ENCODE measurements at regions not wholly inside any gene's neighbourhood (a gene's known extent, or its start where the extent isn't known, plus 50 kb on each side); places are given as distances from the start of the nearest gene placed in this dataset.
"Not testable (repeated sequence)": the region's sequence is repeated elsewhere in the genome, so short reads cannot be mapped to it uniquely, and the experiment has no call there.

DNA sequence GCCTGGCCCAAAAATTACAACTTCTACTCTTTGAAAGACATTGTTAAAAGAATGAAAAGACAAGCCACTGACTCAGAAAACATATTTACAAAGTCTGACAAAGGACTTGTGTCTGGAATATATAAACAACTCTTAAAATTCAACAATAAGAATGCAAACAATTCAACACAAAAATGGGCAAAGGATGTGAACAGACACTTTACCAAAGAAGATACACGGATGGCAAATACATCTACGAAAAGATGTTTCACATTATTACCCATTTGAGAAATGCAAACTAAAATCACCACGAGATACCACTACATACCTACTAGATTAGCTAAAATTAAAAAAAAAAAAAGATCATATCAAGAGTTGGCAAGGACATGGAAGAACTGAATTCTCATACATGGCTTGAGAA lies 80.8 kb upstream of the METRNL start:
- no peak for DNase-seq

DNA sequence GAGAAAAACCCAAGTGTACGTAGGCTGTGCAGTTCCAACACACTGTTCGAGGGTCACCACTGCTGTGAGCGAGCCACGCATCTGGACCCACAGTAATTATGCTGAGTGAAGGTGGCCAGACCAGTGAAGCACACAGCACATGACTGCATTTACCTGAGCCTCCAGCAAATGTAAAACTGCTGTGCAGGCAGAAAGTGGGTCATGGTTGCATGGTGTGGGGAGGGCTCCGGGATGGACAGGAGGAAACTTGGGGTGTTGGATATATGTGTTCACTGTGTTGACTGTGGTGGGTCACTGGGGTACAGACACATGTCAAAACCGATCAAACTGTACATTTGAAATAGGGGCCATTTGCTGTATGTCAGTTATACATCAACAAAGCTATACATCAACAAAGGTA lies 78.7 kb upstream of the METRNL start:
- no peak for DNase-seq

DNA sequence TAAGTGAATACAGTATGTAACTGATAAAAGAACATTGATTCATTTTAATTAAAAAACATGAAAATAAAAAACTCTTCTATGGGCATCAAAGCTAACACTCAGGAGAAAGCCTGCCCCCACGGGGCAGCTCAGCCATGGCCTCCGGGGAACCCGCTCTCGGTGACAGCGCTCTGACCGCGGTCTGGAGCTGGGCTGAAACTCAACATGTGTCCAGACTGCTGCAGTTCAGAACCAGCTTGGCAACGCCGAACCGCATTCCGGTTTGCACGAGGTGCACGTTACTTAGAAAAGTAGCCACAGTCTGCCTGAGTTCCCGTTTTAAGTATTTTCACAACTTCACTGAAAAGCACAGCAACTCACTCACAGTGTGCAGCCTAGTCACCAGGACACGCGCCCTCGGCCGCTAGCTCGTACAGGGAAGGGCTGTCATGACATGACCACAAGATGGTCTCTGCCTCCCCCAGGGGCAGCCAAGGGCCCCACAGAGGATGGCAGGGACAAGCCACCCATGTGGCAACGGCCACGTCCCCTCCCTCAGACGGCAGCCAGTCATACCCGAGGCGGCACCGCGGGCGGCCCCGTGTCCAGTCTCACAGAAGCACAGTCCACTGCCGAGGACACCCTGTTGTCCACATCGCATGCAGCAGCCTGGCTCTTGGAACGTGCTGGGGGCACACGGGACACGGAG lies 77.1 kb upstream of the METRNL start:
- no peak for DNase-seq

DNA sequence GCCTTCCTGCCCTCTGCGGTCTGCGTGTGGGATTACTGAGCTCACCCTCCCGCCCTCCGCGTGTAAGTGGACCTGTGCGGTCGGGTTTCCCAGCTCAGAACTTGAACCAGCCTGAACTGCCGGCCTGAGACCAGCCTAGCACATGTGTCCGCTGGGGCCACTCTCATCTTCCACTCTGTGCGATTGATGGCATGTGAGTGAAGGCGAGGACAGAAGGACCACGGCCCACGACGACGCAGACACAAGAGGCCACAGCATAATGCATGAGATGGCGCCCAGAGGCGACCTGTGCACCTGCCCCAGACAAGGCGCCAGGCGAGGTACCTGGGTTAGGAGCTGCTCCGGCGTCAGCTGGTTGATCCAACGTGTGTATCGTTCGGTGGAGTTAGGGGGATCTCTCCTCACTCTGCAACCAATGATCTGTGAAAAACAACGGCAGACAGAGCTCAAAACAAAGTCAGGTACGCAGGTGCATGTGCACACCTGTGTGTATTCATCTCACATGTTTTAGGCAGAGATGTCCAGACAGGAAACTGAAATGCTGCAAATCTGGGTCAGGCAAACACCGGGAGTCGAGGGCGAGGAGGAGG lies 74.5 kb upstream of the METRNL start:
- DNase-seq: no peak

DNA sequence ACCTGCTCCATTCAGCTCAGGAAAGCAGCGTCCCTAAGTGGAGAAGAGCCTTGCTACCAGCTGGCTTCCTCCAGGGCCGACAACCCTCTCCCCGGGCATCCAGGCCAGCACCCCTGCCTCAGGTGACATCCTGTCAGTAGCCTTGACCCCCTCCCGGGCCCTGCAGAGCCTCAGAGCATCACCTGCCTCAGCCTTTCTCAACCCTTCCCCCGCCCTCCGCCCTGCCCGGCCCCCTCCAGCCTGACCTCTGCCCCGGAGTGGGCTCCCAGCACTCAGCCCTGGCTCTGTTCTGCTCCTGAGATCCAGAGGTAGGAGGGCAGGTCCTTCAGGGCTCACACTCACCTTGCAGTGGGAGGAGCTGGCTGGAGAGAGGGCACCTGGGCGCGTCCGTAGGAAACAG lies 73.8 kb upstream of the METRNL start:
- DNase-seq: no peak

DNA sequence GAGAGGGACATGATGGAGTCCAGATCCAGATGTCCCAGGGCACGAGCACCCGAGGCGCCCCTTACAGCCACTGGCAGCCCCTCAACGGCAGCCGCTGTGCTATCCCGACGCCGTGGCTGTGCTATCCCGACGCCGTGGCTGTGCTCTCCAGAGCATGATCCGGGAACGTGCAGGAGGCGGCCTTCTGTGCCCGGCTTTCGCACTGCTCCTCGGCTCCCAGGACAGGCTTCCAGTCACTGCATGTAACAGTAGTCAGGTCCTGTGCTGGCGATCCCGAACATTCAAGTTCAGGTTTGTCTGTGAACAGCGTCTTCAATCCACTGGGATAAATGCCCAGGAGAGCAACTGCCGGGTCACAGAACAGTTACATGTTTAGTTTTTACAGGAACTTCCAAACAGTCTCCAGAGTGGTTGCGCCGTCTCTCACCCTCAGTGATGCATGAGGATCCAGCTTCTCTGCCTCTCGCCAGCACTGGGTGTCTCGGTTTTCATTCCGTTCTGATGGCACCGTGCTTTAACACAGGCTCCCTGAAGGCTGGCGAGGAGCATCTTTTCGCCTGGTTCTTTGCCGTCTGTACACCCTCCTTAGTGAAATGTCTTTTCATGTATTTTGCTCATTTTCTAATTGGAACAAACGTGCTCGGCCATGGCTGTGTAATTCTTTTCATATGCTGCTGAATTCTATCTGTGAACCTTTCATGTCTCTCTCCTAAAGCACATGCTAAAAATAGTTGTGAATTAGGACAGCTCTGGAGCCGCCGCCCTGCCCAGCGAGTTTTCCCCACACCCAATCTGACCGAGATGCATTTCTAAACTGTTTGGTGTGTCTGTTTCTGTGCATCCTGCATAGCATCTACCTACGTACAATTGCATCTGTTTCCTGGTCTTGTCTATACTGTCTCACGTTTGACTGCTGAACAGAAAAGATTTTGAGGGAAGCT lies 72.6 kb upstream of the METRNL start:
- DNase-seq: no peak

DNA sequence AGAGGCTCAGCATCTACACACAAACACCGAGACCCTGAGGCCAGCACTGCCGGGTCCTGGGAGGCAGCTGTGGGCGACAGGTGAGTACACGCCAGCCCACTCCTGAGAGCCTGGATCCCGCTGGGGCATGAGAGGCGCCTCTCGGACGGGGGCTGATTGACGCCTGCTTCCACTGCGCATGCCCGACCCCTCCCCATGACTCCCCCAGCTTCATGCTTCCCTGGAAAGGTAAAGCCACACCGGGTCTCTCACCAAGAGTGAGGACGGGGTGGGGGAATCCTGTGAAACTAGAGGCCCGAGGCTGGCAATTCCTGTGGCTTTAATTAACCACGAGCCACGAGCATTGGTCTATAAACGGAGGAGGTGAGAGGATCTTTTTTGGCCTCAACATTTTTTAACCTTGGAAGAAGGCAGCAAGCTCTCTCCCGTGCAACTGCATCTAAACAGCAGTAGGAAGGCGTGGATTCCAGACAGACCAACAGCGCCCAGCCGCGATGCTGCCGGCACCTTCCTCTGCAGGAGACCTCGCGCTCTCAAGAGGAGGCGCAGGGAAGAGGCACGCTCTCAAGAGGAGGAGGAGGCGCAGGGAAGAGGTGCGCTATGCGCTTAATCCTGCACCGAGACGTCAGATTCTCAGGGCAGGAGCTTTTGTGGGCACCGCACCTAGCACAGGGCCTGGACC lies 71.8 kb upstream of the METRNL start:
- DNase-seq: no peak

DNA sequence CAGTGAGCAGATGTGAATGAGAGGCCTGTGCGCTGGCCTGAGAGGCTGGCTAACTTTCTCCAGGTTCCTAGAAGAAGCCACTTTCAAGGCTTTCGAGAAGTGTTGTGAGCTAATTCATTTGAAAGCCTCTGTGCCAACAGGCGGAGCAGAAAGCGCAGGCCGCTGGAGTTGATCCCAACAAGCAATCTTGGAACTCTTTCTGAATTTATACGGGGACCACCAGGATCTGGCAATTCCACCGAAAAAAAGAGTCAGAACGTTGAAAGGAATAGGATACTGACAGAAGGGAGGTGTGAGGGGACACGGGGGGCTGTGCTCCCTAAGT lies 71.3 kb upstream of the METRNL start:
- DNase-seq: no peak

DNA sequence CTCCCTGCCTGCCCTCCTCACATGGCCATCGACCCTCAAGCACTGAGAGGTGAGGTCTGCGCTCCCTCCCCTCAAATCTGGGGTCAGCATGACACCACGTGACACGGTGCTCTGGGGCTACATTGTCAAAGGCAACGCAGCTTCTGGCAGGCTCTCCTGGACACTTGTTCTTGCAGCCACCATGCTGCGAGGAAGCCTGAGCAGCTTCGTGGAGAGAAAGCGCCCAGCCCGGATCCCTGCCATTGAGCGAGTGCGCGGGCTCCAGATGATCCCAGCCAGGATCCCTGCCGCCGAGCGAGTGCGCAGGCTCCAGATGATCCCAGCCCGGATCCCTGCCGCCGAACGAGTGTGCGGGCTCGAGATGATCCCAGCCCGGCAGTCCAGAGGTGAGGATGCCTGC lies 70.9 kb upstream of the METRNL start:
- DNase-seq: no peak

DNA sequence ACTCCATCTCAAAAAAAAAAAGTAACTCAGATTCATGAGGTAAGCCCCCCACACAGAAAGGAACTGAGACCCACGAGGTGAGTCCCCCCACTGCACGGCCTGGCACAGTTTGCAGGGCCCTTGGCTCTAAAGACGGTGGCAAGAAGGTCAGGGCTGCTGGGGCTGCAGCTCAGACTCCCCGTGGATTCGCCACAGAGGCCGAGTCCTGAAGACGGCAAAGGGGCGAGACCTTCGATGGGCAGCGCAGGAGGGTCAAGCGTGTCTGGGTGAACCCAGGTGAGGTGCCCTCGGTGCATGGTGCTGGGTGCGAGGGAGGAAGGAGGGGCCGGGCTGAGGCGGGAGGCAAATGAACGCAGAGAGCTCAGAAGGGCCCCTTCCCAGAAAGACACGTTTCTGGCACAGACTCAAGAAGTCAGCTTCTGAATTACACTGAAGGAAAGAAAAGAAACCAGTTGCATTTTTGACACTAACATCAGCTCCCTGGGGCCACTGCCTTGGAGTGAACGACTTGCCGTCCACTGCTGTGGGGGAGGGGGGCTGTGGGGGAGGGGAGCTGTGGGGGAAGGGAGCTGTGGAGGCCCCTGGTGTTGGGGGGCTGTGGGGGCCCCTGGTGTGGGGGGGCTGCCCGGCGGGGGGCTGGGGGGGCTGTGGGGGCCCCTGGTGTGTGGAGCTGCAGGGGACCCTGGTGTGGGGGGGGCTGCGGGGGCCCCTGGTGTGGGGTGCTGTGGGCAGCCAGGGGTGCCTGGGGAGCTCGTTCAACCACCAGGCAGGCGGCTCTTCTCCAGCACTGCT lies 69.8 kb upstream of the METRNL start:
- no peak for DNase-seq

DNA sequence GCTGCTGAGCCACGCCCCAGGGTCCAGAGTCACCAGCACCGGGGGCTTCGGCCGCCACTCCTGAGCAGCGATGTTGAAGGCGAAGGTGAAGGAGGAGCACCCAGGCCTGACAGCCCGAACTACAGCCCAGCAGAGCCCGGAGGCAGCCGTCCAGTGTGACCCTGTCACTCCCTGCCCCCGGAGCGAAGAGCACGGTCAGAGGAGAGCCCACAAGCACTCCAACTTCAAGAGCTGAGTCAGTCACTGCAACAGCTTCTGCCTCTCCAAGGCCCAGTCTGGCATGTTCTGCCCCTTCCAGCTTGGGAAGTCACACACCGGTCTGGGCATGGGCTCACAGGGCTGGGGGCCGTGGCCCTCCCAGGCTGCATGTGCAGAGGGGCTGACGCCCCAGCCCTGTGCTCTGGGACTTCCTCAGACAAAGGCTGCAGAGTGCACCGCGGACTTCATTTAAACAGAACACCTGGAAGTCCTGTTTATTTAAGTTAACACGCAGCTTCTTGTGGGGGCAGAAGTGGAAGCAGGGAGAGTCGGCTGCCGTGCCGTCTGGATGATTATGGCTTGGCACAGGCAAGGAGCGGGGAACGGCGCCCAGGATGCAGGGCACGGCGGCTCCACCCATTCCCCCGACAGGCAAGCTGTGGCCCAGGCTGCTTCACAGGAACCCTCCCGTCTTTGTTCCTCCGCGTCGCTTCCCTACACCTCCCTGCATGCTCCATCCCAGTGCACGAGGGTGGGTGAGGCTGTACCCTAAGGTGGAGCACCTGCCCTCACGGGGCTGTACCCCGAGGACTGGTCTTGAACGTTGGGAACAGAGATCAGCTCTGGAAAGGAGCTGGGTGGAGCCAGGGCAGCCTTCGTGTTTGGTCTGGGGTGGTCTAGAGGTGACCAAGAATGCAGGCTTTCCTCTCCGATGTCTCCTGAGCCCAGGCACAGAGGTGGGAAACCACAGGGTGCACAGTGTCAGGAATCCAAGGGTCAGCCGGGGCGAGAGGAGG lies 68.9 kb upstream of the METRNL start:
- no peak for DNase-seq

DNA sequence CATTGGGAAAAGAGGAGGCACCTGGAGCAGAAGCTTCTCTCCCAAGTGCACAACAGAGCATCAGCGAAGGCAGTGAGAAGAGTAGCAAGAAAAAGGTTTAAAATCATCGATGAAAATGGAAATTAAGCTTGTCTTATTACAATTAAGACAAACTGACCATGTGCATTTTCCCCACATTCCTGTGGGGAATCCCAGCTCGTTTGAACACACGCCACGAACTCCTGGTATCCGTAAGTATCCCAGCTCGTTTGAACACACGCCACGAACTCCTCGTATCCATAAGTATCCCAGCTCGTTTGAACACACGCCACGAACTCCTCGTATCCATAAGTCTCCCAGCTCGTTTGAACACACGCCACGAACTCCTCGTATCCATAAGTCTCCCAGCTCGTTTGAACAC lies 67.7 kb upstream of the METRNL start:
- not testable (repeated sequence) for DNase-seq

DNA sequence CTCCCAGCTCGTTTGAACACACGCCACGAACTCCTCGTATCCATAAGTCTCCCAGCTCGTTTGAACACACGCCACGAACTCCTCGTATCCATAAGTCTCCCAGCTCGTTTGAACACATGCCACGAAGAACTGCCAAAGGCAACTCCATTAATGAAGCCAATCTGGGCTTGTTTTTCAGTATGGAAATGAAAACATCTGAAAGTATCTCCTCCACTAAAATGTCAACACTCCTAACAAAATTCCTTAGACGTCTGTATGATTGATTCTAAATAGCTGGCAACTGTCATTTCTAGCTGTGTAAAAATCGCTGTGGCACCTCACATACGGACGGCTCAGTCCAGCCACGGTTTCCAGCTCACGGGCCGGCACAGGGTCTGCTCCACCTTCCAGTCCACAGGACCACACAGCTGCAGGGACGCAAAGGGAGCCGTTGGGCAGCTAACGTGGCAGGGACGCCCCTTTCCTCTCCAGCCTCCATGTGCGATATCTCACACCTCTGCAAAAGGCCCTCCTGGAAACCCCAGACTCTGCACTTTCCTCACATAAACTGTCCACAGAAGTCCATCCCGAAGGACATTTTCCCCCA lies 67.1 kb upstream of the METRNL start:
- no peak for DNase-seq

DNA sequence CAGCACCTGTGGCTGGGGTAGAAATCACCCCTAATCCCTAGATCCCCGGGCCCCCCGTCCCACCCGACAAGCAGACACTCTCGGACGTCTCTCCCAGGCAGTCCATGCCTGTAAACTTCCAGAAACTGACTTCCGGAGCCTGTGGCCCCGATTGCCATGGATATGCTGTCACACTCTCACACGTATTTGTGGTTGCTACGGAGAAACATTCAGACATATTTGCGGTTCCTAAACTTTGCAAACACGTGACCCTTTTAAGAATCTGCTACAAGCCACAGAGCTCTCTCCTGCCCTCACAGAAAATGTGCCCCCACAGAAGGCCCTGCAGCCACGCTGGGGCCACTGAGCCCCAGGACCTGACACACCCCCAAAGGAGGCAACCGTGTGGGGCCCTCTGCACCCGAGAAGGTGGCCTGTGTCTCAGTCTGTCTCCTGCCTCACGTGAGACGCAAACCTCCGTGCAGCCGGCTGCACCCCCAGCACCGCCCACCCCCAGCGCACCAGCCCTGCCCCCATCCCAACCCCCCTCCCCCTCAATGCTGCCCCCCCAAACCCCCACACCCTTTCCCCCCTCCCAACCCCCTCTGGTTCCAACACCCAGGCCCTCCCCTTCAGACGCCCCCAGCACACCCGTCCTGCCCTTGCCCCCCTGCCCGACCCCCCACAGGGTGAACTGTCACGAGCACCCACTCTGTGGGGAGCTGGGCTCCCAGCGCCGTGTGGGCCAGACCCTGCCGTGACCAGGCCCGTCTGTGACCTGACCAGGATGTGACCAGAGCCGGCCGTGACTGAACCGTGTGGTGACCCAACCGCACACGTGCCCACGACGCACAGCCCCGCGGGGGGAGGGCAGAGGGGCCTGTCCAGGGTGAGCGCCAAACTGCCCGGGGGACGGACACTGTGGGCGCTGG lies 66.3 kb upstream of the METRNL start:
- no peak for DNase-seq

DNA sequence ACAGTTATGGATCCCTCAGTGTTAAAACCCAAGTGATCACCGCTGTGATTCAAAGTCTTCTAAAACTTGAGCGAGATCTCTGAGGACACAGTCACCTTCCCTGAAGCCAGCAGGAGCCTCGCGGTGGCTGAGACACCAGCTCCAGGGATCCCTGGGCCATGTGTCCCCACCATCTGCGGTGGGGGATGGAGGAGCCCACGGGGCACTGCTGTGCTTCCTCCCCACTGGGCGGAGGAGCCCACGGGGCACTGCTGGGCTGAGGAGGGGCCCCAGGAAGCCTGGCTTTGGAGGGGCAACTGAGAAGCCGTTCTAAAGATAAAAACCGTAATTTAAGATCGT lies 65.7 kb upstream of the METRNL start:
- no peak for DNase-seq

DNA sequence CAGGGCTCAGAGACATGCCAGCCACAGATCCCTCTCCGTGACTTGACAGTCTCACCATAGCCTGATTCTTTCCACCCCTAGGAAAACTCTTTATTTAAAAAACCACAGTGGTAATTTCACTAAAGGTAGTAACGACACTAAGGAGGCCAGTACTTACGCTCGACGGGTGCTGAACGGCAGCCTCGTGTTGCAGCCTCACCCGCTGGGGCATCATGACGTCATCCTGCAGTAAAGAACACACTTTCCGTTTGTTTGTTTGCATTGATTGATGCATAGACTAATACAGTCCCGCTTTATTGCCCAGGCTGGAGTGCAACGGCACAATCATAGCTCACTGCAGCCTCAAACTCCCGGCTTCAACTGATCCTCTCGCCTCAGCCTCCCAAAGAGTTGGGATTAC lies 65.1 kb upstream of the METRNL start:
- no peak for DNase-seq

DNA sequence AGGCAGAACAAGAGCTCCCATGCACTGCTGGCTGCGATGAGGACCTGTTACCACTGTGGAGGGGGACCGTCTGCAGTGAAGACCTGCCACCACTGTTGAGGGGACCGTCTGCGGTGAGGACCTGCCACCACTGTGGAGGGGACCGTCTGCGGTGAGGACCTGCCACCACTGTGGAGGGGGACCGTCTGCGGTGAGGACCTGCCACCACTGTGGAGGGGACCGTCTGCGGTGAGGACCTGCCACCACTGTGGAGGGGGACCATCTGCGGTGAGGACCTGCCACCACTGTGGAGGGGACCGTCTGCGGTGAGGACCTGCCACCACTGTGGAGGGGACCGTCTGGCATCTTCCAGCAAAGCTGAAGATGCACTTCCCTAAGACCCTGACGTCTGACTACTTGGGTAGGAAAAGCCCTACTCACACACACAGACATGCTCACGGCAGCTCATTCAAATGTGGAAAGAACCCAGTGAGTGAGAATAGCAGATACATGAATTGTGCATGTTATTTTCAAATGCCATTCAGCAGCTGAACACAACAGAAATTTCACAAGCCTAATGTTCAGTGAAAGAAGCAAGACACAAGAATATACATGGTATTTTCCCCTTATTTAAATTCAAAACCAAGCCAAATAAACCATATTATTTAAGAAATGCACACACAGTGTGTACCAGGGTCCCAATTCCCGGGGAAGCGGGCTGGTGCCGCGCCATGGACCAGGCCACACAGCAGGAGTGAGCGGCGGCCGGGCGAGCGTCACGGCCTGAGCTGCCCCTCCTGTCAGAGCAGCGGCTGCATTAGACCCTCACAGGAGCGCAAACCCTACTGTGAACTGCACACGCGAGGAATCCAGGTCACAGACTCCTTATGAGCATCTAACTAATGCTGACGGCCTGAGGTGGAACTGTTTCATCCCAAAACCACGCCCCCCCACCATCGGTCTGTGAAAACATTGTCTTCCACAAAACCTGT lies 64.2 kb upstream of the METRNL start:
- DNase-seq: no peak

DNA sequence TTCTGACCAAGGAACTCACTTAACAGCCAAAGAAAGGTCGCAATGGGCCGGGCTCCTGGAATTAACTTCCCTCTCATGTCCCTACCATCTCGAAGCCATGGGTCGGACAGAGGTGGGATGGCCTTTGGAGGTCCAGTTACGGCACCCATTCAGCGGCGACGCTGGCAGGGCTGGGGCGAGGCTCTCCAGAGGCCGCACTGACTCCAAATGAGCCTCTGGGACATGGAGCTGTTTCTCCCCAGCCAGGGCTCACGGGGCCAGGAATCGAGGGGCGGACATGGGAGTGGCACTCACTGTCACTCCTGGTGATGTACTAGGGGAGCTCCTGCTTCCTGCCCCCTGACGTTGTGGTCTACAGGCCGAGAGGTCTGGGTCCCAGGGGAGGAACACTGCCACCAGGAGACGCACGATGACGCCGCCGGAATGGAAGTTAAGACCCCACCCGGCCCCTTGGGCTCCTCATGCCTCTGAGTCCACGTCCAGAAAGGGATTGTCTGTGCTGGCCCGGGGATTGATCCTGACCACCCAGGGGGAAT lies 60.7 kb upstream of the METRNL start:
- DNase-seq: no peak

Data from CD4-positive, alpha-beta T cell treated with Interleukin-17A for 4 hours (primary cell).